Loucy (cell line): ENCODE measurements at regions not wholly inside any gene's neighbourhood (a gene's known extent, or its start where the extent isn't known, plus 50 kb on each side); places are given as distances from the start of the nearest gene placed in this dataset.

Source experiments
- CTCF ChIP-seq: fragments of 200-600 bp; sonication (generic); conservative IDR thresholded peaks from 2 replicates; pipeline ENCODE4 v1.5.1; 2014; ENCODE audit warnings: mild to moderate bottlenecking, antibody characterized with exemption, low read length
- EZH2phosphoT487 ChIP-seq: fragments of 200-600 bp; IDR thresholded peaks from 2 replicates; pipeline ENCODE4 v1.6.1; 2018; ENCODE audit warnings: antibody characterized with exemption, mild to moderate bottlenecking, moderate library complexity, borderline replicate concordance

- TF ChIP-seq CTCF (no peak), EZH2phosphoT487 (no peak)
Measured at GRCh38 chr6:92989656-92990055, 429.7 kb downstream of the EPHA7 start.
